ENCODE measurements at regions not wholly inside any gene's neighbourhood (a gene's known extent, or its start where the extent isn't known, plus 50 kb on each side); places are given as distances from the start of the nearest gene placed in this dataset.

DNA sequence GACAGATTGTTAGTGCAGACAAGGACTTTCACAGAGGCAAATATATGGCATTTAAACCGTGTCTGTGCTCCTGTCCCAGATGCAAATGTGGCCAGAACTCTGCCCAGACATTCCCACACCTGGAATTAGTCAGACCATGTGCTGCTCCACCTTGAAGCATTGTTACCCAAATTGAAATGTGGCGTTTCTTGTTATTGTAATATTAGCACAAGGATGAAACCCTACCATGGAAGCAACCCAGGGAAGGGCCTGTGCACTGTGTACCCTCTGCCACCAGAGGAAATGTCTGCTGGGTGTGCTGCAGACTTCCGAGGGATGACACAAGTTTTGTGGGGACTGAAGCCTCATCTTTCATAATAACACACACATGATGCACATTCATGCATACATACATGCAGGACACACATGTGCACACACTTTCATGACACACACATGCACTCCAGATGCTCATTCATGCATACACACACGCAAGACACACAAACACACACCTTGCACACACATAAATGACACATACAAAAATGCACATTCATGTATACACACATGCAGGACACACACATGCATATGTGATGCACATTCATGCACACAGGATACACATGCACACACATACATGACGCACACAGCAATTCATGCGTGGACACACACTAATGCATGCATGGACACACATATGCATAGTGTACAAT is 133.2 kb upstream of the SNTG2 start:
- no peak overlapping the region for H3K4ac ChIP-seq (replicated peaks; ENCODE audit: insufficient read length, low read depth, low read length)
- no peak for FAIRE-seq
- H3K9ac ChIP-seq (replicated peaks in 1 of 4; ENCODE audit: extremely low read depth in 1 of 4, low read depth in 3 of 4, low read length in 3 of 4), result 0 out of 7 replicates have a peak overlapping the region, but pooled peaks of 1 of the 4 experiments have one; percentile 40
- H3K18ac ChIP-seq (ENCODE audit: extremely low read depth, low read length), result no peak overlapping the region
- 0 out of 2 replicates have a peak overlapping the region, but pooled peaks have one; percentile 53 for H2BK15ac ChIP-seq (ENCODE audit: low read length)
- no peak overlapping the region for H3K4me2 ChIP-seq (ENCODE audit: insufficient read depth in 1 of 2, low read depth in 2 of 2, low read length in 2 of 2)
- H2BK12ac ChIP-seq (ENCODE audit: low read depth, low read length), result peak overlapping the region; percentile 55; the same call in 1 of the 2 replicates
- H3K14ac ChIP-seq (ENCODE audit: insufficient read length), result no peak overlapping the region
- DNase-seq (ENCODE audit: low read depth in 1 of 2, low spot score in 2 of 2), result no peak
- H2BK20ac ChIP-seq (ENCODE audit: low read length), result no peak overlapping the region
- no peaks in the 10 kb centered on the region; a peak in 1 of 7 replicates for H3K27me3 ChIP-seq (replicated peaks in 1 of 4; ENCODE audit: control insufficient read depth in 3 of 4, extremely low read depth in 1 of 4, insufficient read depth in 3 of 4, low read length in 3 of 4)
- no peaks in the 10 kb centered on the region for H3K9me3 ChIP-seq (ENCODE audit: insufficient read depth in 2 of 2, low read depth in 1 of 2, low read length in 1 of 2)
- no peak overlapping the region for H4K8ac ChIP-seq (ENCODE audit: extremely low read depth, insufficient read depth, low read length)
- H3K79me2 ChIP-seq (ENCODE audit: control insufficient read depth in 1 of 2, insufficient read depth in 2 of 2, low read length in 2 of 2), result no peaks in the 10 kb centered on the region
- no peaks in the 10 kb centered on the region for H3K23me2 ChIP-seq (ENCODE audit: low read depth, low read length)
- 89% methylated on average over 6 of the region's 6 CpGs; no CpG with 5 or more reads in 1 of the 2 experiments for WGBS, 2 experiments (ENCODE audit: extremely low coverage in 1 of 2, insufficient coverage in 1 of 2, insufficient read length in 1 of 2, insufficient replicate concordance in 2 of 2, low coverage in 1 of 2, low lambda C conversion rate in 2 of 2, missing lambda C conversion rate in 1 of 2)
- H3K4me3 ChIP-seq (ENCODE audit: extremely low read depth in 1 of 4, insufficient read depth in 2 of 4, low read depth in 3 of 4, low read length in 4 of 4), result no peak overlapping the region
- no peaks in the 10 kb centered on the region for H3K4me1 ChIP-seq (replicated peaks in 1 of 4; ENCODE audit: control insufficient read depth in 3 of 4, insufficient read depth in 4 of 4, low read length in 3 of 4)
- no peaks in the 10 kb centered on the region; a peak in 1 of 8 replicates for H3K36me3 ChIP-seq (ENCODE audit: control insufficient read depth in 2 of 4, insufficient read depth in 4 of 4, low read length in 3 of 4)
- peak overlapping the region; percentile 77; the same call in 1 of the 2 replicates for H2AK5ac ChIP-seq (ENCODE audit: low read depth, low read length)
- no peak overlapping the region for H4K91ac ChIP-seq (replicated peaks; ENCODE audit: insufficient read length, low read length)
- H2BK5ac ChIP-seq (ENCODE audit: low read depth, low read length), result no peak overlapping the region
- CTCF ChIA-PET (ENCODE audit: partially characterized antibody), result no interaction called here
- no peak overlapping the region for H3K23ac ChIP-seq (ENCODE audit: insufficient read length)
- H3K79me1 ChIP-seq (ENCODE audit: low read depth, low read length), result no peaks in the 10 kb centered on the region
- no peak overlapping the region for H2BK120ac ChIP-seq (replicated peaks; ENCODE audit: low read depth, low read length)
- no peak overlapping the region for H2AFZ ChIP-seq (ENCODE audit: low read length)
- H4K20me1 ChIP-seq (replicated peaks in 1 of 2; ENCODE audit: control insufficient read depth in 1 of 2, insufficient read depth in 2 of 2, low read length in 2 of 2), result peaks cover 0 to 3% of the 10 kb centered on the region in 2 experiments
- H3K27ac ChIP-seq (ENCODE audit: low read depth, low read length), result no peak overlapping the region
- POLR2A ChIA-PET (ENCODE audit: partially characterized antibody), result no interaction called here
- no peak overlapping the region for H3K56ac ChIP-seq (replicated peaks; ENCODE audit: insufficient read length, low read depth, low read length)
- no peak overlapping the region for H4K5ac ChIP-seq (ENCODE audit: insufficient read length, low read depth, low read length)
- TF ChIP-seq ATF2 (IDR thresholded peaks at IDR 0.05; ENCODE audit: low read length) (no peak), SIX5 (IDR thresholded peaks at IDR 0.05; ENCODE audit: low read depth, low read length) (no peak), TBP (IDR thresholded peaks at IDR 0.05; ENCODE audit: low read depth, low read length) (no peak), PHF8 (conservative IDR thresholded peaks at IDR 0.05; ENCODE audit: low read depth, low read length) (no peak), CTBP2 (IDR thresholded peaks at IDR 0.05; ENCODE audit: borderline replicate concordance, insufficient read depth, insufficient read length, low read length) (no peak), CEBPB (IDR thresholded peaks at IDR 0.05; ENCODE audit: low read depth, low read length) (no peak), POLR2AphosphoS5 (IDR thresholded peaks at IDR 0.05; ENCODE audit: low read depth, low read length) (no peak), KDM4A (IDR thresholded peaks at IDR 0.05; ENCODE audit: low read depth, low read length, severe bottlenecking) (no peak)
- TF ChIP-seq, protein P1, sequence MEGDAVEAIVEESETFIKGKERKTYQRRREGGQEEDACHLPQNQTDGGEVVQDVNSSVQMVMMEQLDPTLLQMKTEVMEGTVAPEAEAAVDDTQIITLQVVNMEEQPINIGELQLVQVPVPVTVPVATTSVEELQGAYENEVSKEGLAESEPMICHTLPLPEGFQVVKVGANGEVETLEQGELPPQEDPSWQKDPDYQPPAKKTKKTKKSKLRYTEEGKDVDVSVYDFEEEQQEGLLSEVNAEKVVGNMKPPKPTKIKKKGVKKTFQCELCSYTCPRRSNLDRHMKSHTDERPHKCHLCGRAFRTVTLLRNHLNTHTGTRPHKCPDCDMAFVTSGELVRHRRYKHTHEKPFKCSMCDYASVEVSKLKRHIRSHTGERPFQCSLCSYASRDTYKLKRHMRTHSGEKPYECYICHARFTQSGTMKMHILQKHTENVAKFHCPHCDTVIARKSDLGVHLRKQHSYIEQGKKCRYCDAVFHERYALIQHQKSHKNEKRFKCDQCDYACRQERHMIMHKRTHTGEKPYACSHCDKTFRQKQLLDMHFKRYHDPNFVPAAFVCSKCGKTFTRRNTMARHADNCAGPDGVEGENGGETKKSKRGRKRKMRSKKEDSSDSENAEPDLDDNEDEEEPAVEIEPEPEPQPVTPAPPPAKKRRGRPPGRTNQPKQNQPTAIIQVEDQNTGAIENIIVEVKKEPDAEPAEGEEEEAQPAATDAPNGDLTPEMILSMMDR (IDR thresholded peaks at IDR 0.05; ENCODE audit: control extremely low read depth in 1 of 3, insufficient read depth in 1 of 3, low read depth in 1 of 3, low read length in 3 of 3), result no peak
